Aorta (tissue), 5 donors: ENCODE measurements at regions not wholly inside any gene's neighbourhood (a gene's known extent, or its start where the extent isn't known, plus 50 kb on each side); places are given as distances from the start of the nearest gene placed in this dataset.

Experiments
- ATAC-seq: fragments of 200-7000 bp; cut with Tn5 transposase; one replicate; pipeline ENCODE4 v1.9.1; 2022; ENCODE audit warnings: moderate library complexity; ENCODE audit not compliant: low FRiP score
- DNase-seq, 2 donors: peaks; one replicate each; pipeline ENCODE4 v3.0.0-alpha.2; 2020
- H3K27ac ChIP-seq, 2 donors: one replicate each; pipeline ENCODE4 v1.5.1; 2013; ENCODE audit warnings: low read length in 2 of 2, mild to moderate bottlenecking in 2 of 2, moderate library complexity in 2 of 2, control low read depth in 1 of 2, inconsistent platforms in 1 of 2, low read depth in 1 of 2
- H3K27me3 ChIP-seq, 2 donors: one replicate each; pipeline ENCODE4 v1.6.1; 2013; ENCODE audit warnings: control low read depth in 1 of 2, low read length in 1 of 2, mild to moderate bottlenecking in 1 of 2, moderate library complexity in 1 of 2; ENCODE audit not compliant: insufficient read depth in 2 of 2, control insufficient read depth in 1 of 2
- H3K36me3 ChIP-seq, 2 donors: one replicate each; pipeline ENCODE4 v1.6.1; 2013; ENCODE audit warnings: control low read depth in 1 of 2, low read length in 1 of 2, mild to moderate bottlenecking in 1 of 2; ENCODE audit not compliant: insufficient read depth in 2 of 2, control insufficient read depth in 1 of 2
- H3K4me1 ChIP-seq, 2 donors: one replicate each; pipeline ENCODE4 v1.6.1; 2013; ENCODE audit warnings: low read length in 2 of 2, control low read depth in 1 of 2, mild to moderate bottlenecking in 1 of 2, moderate library complexity in 1 of 2; ENCODE audit not compliant: insufficient read depth in 2 of 2, control insufficient read depth in 1 of 2
- H3K4me3 ChIP-seq, 2 donors: one replicate each; pipeline ENCODE4 v1.5.1; 2013; ENCODE audit warnings: low read length in 2 of 2, control low read depth in 1 of 2, mild to moderate bottlenecking in 1 of 2
- H3K9me3 ChIP-seq: one replicate; pipeline ENCODE4 v1.6.1; 2013; ENCODE audit warnings: mild to moderate bottlenecking, low read length; ENCODE audit not compliant: control insufficient read depth
- WGBS, 2 donors: extraction: QIAGEN DNeasy Blood & Tissue Kit; methylation state at CpG; one replicate each; pipeline ENCODE4 v1.1.7; 2013; 5-methylcytosine and 5-hydroxymethylcytosine counted together
- intact Hi-C, 2 donors: fragments of 100-400 bp; cut with DNase I; formaldehyde crosslinking; loops; one replicate each; pipeline versions ENCODE4 v1.14.2 to v1.15.0; 2022
- donor health status: healthy with polysubstance abuse.
- donor health status: Bipolar disorder and iron deficiency.
- donor health status: DM: no; HTN: no; CAD: no.
- donor health status: DM: no; HTN: no; CAD: no.
- donor health status: DM: yes; HTN: yes; CAD: no.

GRCh38 chr3:177746337-177746933 is 549.2 kb upstream of the TBL1XR1 start:
- 16 to 28% methylated on average over 3 of the region's 3 CpGs for WGBS, 2 donors
- no peak for ATAC-seq
- H3K27ac ChIP-seq, result no peak overlapping the region

GRCh38 chr3:177749836-177750235 is 552.6 kb upstream of the TBL1XR1 start:
- ATAC-seq (no peak), DNase-seq (no peak)
- H3K4me3 ChIP-seq, result no peak overlapping the region
- no peaks in the 10 kb centered on the region for H3K9me3 ChIP-seq
- intact Hi-C loops, result no loop called here
- no peaks in the 10 kb centered on the region for H3K36me3 ChIP-seq
- peaks cover 2% of the 10 kb centered on the region in 2 donors for H3K4me1 ChIP-seq
- WGBS, 2 donors, result 94 to 98% methylated on average over 1 of the region's 1 CpG
- no peak overlapping the region for H3K27ac ChIP-seq
- H3K27me3 ChIP-seq, result no peaks in the 10 kb centered on the region

More at GRCh38 chr3:177746337-177746933, 549.2 kb upstream of the TBL1XR1 start:
- peaks cover 0 to 2% of the 10 kb centered on the region in 2 donors for H3K4me1 ChIP-seq
- H3K27me3 ChIP-seq, result no peaks in the 10 kb centered on the region
- DNase-seq, result no peak
- H3K4me3 ChIP-seq, result no peak overlapping the region
- H3K36me3 ChIP-seq, result no peaks in the 10 kb centered on the region
- H3K9me3 ChIP-seq, result no peaks in the 10 kb centered on the region
- intact Hi-C loops, result no loop called here

- DNase-seq (no peak), ATAC-seq (no peak)
- Histone ChIP-seq H3K27ac (no peak overlapping the region), H3K4me1 (peaks cover 2% of the 10 kb centered on the region in 2 donors), H3K4me3 (no peak overlapping the region), H3K36me3 (no peaks in the 10 kb centered on the region), H3K9me3 (no peaks in the 10 kb centered on the region), H3K27me3 (no peaks in the 10 kb centered on the region)
- WGBS, 2 donors, result 96 to 97% methylated on average over 1 of the region's 1 CpG
- intact Hi-C loops, result no loop called here
Measured at GRCh38 chr3:177750436-177750835, 553.2 kb upstream of the TBL1XR1 start.

GRCh38 chr3:177751770-177752169 is 554.5 kb upstream of the TBL1XR1 start:
- H3K9me3 ChIP-seq, result no peaks in the 10 kb centered on the region
- no peak for DNase-seq
- intact Hi-C loops, result no loop called here
- no peaks in the 10 kb centered on the region for H3K36me3 ChIP-seq
- no peak overlapping the region for H3K4me3 ChIP-seq
- H3K4me1 ChIP-seq, result peaks cover 2% of the 10 kb centered on the region in 2 donors
- no peaks in the 10 kb centered on the region for H3K27me3 ChIP-seq
- 77 to 78% methylated on average over 4 of the region's 4 CpGs for WGBS, 2 donors
- no peak for ATAC-seq
- no peak overlapping the region for H3K27ac ChIP-seq

GRCh38 chr3:177752831-177753230 is 555.5 kb upstream of the TBL1XR1 start:
- 95 to 98% methylated on average over 3 of the region's 3 CpGs for WGBS, 2 donors
- Histone ChIP-seq H3K27ac (no peak overlapping the region), H3K4me1 (peaks cover 0 to 2% of the 10 kb centered on the region in 2 donors), H3K27me3 (no peaks in the 10 kb centered on the region), H3K4me3 (no peak overlapping the region), H3K9me3 (no peaks in the 10 kb centered on the region), H3K36me3 (no peaks in the 10 kb centered on the region)
- intact Hi-C loops, result no loop called here
- DNase-seq (no peak), ATAC-seq (no peak)

GRCh38 chr3:177753451-177754155 is 556.3 kb upstream of the TBL1XR1 start:
- ATAC-seq (no peak), DNase-seq (peak in 1 of 2 donors; percentile 58)
- WGBS, 2 donors, result 73 to 82% methylated on average over 2 of the region's 2 CpGs

GRCh38 chr3:177754508-177754921 is 557.2 kb upstream of the TBL1XR1 start:
- DNase-seq, result no peak
- peaks cover 0 to 2% of the 10 kb centered on the region in 2 donors for H3K4me1 ChIP-seq
- no peaks in the 10 kb centered on the region for H3K27me3 ChIP-seq
- H3K4me3 ChIP-seq, result no peak overlapping the region
- ATAC-seq, result peak; percentile 56
- no peaks in the 10 kb centered on the region for H3K36me3 ChIP-seq
- peak overlapping the region in 1 of 2 donors; percentile 8 for H3K27ac ChIP-seq
- H3K9me3 ChIP-seq, result no peaks in the 10 kb centered on the region
- intact Hi-C loops, result no loop called here
- WGBS, 2 donors, result 91% methylated on average over 4 of the region's 4 CpGs

More at GRCh38 chr3:177753451-177754155, 556.3 kb upstream of the TBL1XR1 start:
- H3K27me3 ChIP-seq, result no peaks in the 10 kb centered on the region
- peaks cover 0 to 2% of the 10 kb centered on the region in 2 donors for H3K4me1 ChIP-seq
- no peaks in the 10 kb centered on the region for H3K9me3 ChIP-seq
- H3K36me3 ChIP-seq, result no peaks in the 10 kb centered on the region
- intact Hi-C loops, result no loop called here
- peak overlapping the region; percentile 33 to 42 for H3K27ac ChIP-seq
- no peak overlapping the region for H3K4me3 ChIP-seq

GRCh38 chr3:177758126-177758525 is 560.8 kb upstream of the TBL1XR1 start:
- no peaks in the 10 kb centered on the region for H3K36me3 ChIP-seq
- H3K27me3 ChIP-seq, result no peaks in the 10 kb centered on the region
- H3K4me1 ChIP-seq, result peaks cover 0 to 4% of the 10 kb centered on the region in 2 donors
- H3K4me3 ChIP-seq, result no peak overlapping the region
- DNase-seq (no peak), ATAC-seq (no peak)
- 88 to 90% methylated on average over 1 of the region's 1 CpG for WGBS, 2 donors
- no peak overlapping the region for H3K27ac ChIP-seq
- H3K9me3 ChIP-seq, result no peaks in the 10 kb centered on the region
- intact Hi-C loops, result no loop called here

- H3K27ac ChIP-seq, result no peak overlapping the region
- no peaks in the 10 kb centered on the region for H3K27me3 ChIP-seq
- no peaks in the 10 kb centered on the region for H3K9me3 ChIP-seq
- DNase-seq (no peak), ATAC-seq (no peak)
- H3K36me3 ChIP-seq, result no peaks in the 10 kb centered on the region
- H3K4me3 ChIP-seq, result no peak overlapping the region
- H3K4me1 ChIP-seq, result peaks cover 0 to 2% of the 10 kb centered on the region in 2 donors
- intact Hi-C loops, result no loop called here
- 72 to 74% methylated on average over 2 of the region's 2 CpGs for WGBS, 2 donors
Measured at GRCh38 chr3:177760803-177761202, 563.5 kb upstream of the TBL1XR1 start.
